Progenitor cell of endocrine pancreas (in vitro differentiated cells): ENCODE measurements at regions not wholly inside any gene's neighbourhood (a gene's known extent, or its start where the extent isn't known, plus 50 kb on each side); places are given as distances from the start of the nearest gene placed in this dataset.
"Not testable (repeated sequence)": the region's sequence is repeated elsewhere in the genome, so short reads cannot be mapped to it uniquely, and the experiment has no call there.

Experiments
- DNase-seq: peaks from one replicate; pipeline ENCODE4 v3.0.0; 2021; ENCODE audit warnings: low spot score; ENCODE audit not compliant: unreplicated experiment
- H3K27ac Mint-ChIP-seq: 2 replicates; pipeline ENCODE4 v1.8.0; 2021; ENCODE audit warnings: mild to moderate bottlenecking, moderate library complexity, mixed read lengths
- H3K27me3 Mint-ChIP-seq: 2 replicates; pipeline ENCODE4 v1.8.0; 2021; ENCODE audit warnings: mixed read lengths
- H3K36me3 Mint-ChIP-seq: 2 replicates; pipeline ENCODE4 v1.8.0; 2022; ENCODE audit warnings: mixed read lengths; ENCODE audit not compliant: insufficient read depth
- H3K4me1 Mint-ChIP-seq: 2 replicates; pipeline ENCODE4 v1.8.0; 2021; ENCODE audit warnings: low read depth, mixed read lengths
- H3K4me3 Mint-ChIP-seq: 2 replicates; pipeline ENCODE4 v1.8.0; 2021; ENCODE audit warnings: low read depth, mild to moderate bottlenecking, moderate library complexity, mixed read lengths
- H3K9me3 Mint-ChIP-seq: 2 replicates; pipeline ENCODE4 v1.8.0; 2021; ENCODE audit warnings: low read depth, mixed read lengths
- TF ChIP-seq, protein P1 (sequence below): fragments of 200-600 bp; sonication (generic); IDR thresholded peaks from one replicate; pipeline ENCODE4 v1.5.0; 2021; ENCODE audit warnings: antibody characterized with exemption, mild to moderate bottlenecking; ENCODE audit not compliant: unreplicated experiment

DNA sequence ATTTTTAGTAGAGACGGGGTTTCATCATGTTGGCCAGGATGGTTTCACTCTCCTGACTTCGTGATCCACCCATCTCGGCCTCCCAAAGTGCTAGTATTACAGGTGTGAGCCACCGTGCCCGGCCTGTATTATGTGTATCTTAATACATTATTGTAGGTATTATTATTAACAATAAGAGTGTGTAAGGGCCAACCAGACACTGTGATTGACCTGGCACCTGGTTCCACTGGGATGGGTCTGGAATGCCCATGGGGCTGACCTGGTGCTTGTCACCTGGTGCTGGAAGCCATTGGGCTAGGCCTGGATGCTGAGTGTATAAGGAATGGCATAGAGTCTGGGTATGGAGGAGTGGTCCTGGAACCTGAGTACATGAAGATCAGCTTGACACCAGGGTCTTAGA is 906.9 kb upstream of the TMEFF2 start:
- H3K4me3 Mint-ChIP-seq, result no peak overlapping the region
- H3K4me1 Mint-ChIP-seq, result no peaks in the 10 kb centered on the region
- DNase-seq, result no peak
- no peaks in the 10 kb centered on the region for H3K27me3 Mint-ChIP-seq
- TF ChIP-seq, protein P1, sequence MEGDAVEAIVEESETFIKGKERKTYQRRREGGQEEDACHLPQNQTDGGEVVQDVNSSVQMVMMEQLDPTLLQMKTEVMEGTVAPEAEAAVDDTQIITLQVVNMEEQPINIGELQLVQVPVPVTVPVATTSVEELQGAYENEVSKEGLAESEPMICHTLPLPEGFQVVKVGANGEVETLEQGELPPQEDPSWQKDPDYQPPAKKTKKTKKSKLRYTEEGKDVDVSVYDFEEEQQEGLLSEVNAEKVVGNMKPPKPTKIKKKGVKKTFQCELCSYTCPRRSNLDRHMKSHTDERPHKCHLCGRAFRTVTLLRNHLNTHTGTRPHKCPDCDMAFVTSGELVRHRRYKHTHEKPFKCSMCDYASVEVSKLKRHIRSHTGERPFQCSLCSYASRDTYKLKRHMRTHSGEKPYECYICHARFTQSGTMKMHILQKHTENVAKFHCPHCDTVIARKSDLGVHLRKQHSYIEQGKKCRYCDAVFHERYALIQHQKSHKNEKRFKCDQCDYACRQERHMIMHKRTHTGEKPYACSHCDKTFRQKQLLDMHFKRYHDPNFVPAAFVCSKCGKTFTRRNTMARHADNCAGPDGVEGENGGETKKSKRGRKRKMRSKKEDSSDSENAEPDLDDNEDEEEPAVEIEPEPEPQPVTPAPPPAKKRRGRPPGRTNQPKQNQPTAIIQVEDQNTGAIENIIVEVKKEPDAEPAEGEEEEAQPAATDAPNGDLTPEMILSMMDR, result no peak
- H3K9me3 Mint-ChIP-seq, result peaks cover 6% of the 10 kb centered on the region
- H3K36me3 Mint-ChIP-seq, result no peaks in the 10 kb centered on the region
- no peak overlapping the region for H3K27ac Mint-ChIP-seq

- no peak for DNase-seq
- Mint-ChIP-seq H3K36me3 (peaks cover 2% of the 10 kb centered on the region), H3K27me3 (no peaks in the 10 kb centered on the region), H3K9me3 (no peaks in the 10 kb centered on the region), H3K4me1 (no peaks in the 10 kb centered on the region), H3K27ac (no peak overlapping the region), H3K4me3 (no peak overlapping the region)
- TF ChIP-seq, protein P1, result no peak
Observed at GRCh38 chr2:193088026-193088425, 893.3 kb upstream of the TMEFF2 start.

DNA sequence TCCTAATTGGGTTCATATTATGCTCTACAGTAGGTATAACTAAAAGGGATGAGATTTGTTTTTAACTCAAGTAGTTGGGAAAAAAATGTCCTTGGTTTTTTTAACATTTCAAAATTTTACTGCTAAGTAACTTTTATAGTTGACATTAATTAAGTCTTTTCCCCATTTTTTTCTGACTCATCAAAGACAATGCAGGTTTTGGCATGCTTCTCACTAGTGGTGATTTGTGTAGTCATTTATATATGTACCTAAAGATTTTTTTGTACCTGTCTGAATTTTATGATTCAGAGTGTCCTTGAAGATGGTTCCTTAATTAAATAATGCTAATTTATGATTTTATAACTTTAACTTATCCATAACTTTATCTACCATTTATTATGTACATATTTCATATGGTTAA is 882.3 kb upstream of the TMEFF2 start:
- Mint-ChIP-seq H3K27me3 (no peaks in the 10 kb centered on the region), H3K9me3 (peaks cover 4% of the 10 kb centered on the region), H3K27ac (no peak overlapping the region), H3K4me1 (no peaks in the 10 kb centered on the region), H3K4me3 (no peak overlapping the region), H3K36me3 (no peaks in the 10 kb centered on the region)
- TF ChIP-seq, protein P1, result no peak
- DNase-seq, result no peak

GRCh38 chr2:193074933-193075332 is 880.2 kb upstream of the TMEFF2 start:
- peaks cover 16% of the 10 kb centered on the region for H3K9me3 Mint-ChIP-seq
- no peaks in the 10 kb centered on the region for H3K27me3 Mint-ChIP-seq
- TF ChIP-seq, protein P1, result no peak
- no peaks in the 10 kb centered on the region for H3K36me3 Mint-ChIP-seq
- no peaks in the 10 kb centered on the region for H3K4me1 Mint-ChIP-seq
- H3K27ac Mint-ChIP-seq, result no peak overlapping the region
- DNase-seq, result no peak
- H3K4me3 Mint-ChIP-seq, result no peak overlapping the region

DNA sequence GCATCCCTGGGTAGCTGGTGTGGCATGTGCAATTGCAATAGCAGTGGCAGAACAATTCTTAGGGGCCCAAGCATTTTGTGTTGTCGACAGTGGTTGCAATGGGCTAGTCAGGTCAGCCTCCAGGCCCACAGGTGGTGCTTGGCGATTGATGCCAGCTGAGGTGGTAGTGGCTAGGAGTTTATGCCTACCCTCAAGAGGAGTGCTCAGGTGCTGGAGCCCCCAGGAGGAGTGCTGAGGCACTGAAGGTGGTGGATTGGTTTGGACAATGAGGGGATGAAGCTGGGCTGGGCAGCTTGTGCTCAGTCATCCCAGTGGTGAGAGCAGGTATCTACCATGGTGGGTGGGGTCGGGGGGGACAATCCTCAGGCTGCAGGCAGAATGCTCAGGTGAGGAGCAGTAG is 877.9 kb upstream of the TMEFF2 start:
- Mint-ChIP-seq H3K36me3 (no peaks in the 10 kb centered on the region), H3K27me3 (no peaks in the 10 kb centered on the region), H3K4me1 (no peaks in the 10 kb centered on the region), H3K9me3 (peaks cover 24% of the 10 kb centered on the region), H3K27ac (no peak overlapping the region), H3K4me3 (no peak overlapping the region)
- TF ChIP-seq, protein P1, result no peak
- DNase-seq, result no peak

GRCh38 chr2:193025556-193025955 is 830.8 kb upstream of the TMEFF2 start:
- not testable (repeated sequence) for DNase-seq, H3K4me1 Mint-ChIP-seq, H3K27me3 Mint-ChIP-seq, H3K27ac Mint-ChIP-seq, H3K4me3 Mint-ChIP-seq, H3K36me3 Mint-ChIP-seq
- H3K9me3 Mint-ChIP-seq, result peaks cover 32% of the 10 kb centered on the region
